Omental fat pad (tissue), 3 donors: ENCODE measurements at regions not wholly inside any gene's neighbourhood (a gene's known extent, or its start where the extent isn't known, plus 50 kb on each side); places are given as distances from the start of the nearest gene placed in this dataset.

Source experiments
- ATAC-seq: fragments of 150-250 bp; one replicate; pipeline ENCODE4 v1.9.1; 2016; ENCODE audit warnings: mild to moderate bottlenecking, moderate library complexity; ENCODE audit not compliant: low FRiP score
- DNase-seq: peaks from one replicate; pipeline ENCODE4 v3.0.0-alpha.2; 2019; ENCODE audit warnings: low spot score
- CTCF ChIP-seq, 3 donors: fragments of 450-650 bp; IDR thresholded peaks; one replicate each; pipeline ENCODE4 v1.5.1; 2016 to 2017; ENCODE audit warnings: antibody characterized with exemption in 3 of 3, mild to moderate bottlenecking in 3 of 3, moderate library complexity in 2 of 3

GRCh38 chr12:87820524-87821202 is 208.5 kb downstream of the C12orf50 start:
- TF ChIP-seq CTCF (IDR thresholded peaks at IDR 0.05): no peak
- ATAC-seq: peak; percentile 85
- no peak for DNase-seq

DNA sequence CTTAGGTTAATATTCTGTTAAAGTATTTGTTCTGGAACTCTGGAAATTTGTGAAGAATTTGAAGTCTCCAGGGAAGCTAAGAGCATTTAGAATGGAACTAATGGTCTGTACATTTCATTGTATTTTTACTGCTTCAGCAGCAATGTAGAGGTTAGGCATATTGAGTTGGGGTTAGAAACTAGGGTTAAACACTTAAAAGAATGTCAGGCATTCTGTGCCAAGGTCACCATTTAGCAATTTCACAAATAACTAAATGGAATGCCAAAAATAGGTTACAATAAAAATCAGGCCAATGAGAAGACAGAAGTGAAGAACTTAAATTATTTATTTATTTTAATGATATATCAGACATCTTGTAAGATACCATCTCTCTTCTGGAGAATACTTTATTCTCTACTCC is 210.8 kb downstream of the C12orf50 start:
- TF ChIP-seq CTCF (IDR thresholded peaks at IDR 0.05): no peak
- DNase-seq (no peak), ATAC-seq (no peak)

GRCh38 chr12:87815771-87816585 is 213.2 kb downstream of the C12orf50 start:
- DNase-seq: no peak
- ATAC-seq: no peak
- TF ChIP-seq CTCF (IDR thresholded peaks at IDR 0.05): no peak

DNA sequence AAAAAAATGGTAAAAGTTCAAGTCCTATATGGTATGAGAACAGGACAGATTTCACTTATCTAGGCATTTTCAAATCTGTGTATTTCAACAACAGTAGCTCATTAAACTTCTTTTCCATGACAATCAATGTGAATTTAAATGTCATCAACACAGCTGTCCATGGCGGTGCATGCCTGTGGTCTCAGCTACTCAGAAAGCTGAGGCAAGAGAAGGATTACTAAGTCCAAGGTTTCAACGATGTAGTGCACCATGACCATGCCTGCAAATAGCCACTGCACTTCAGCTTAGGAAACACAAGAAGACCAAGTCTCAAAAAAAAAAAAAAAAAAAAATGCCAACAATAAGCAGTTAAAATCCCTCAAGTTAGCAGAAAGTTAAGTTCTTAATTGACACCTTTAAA is 214.6 kb downstream of the C12orf50 start:
- DNase-seq: no peak
- no peak for ATAC-seq
- TF ChIP-seq CTCF (IDR thresholded peaks at IDR 0.05): no peak

- no peak for TF ChIP-seq CTCF (IDR thresholded peaks at IDR 0.05)
- DNase-seq (no peak), ATAC-seq (peak; percentile 84)
Observed at GRCh38 chr12:87813476-87814234, 215.5 kb downstream of the C12orf50 start.

DNA sequence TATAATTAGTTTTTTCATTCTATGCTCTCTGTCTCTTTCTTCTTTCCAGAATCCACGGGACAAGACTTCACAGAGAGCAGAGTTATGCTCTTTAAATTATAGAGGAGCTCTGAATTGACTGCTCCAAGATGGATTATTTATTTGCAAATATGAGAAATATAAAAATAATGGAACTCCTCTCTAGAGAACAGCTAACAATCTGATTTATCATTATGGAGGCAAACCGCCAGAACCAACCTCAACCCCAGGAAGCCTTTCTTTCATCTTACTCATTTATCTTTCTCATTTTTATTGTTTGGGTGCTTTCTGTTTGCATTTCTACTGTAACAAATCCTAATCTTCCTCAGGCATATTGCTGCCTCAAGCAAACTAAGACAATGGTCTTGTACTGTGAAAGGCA is 216.5 kb downstream of the C12orf50 start:
- no peak for TF ChIP-seq CTCF (IDR thresholded peaks at IDR 0.05)
- DNase-seq (no peak), ATAC-seq (no peak)
